AG10803 (cell line): ENCODE measurements at regions not wholly inside any gene's neighbourhood (a gene's known extent, or its start where the extent isn't known, plus 50 kb on each side); places are given as distances from the start of the nearest gene placed in this dataset.

Experiments used
- DNase-seq: peaks from one replicate; pipeline ENCODE4 v3.0.0; 2010; ENCODE audit warnings: low read depth
- H3K4me3 ChIP-seq: 2 replicates; pipeline ENCODE4 v1.5.1; 2011; ENCODE audit warnings: mild to moderate bottlenecking, low read length, control low read depth
- TF ChIP-seq, protein P1 (sequence below): conservative IDR thresholded peaks from 2 replicates; pipeline ENCODE4 v1.5.1; 2011; ENCODE audit warnings: mild to moderate bottlenecking, low read length, control low read depth, inconsistent platforms

DNA sequence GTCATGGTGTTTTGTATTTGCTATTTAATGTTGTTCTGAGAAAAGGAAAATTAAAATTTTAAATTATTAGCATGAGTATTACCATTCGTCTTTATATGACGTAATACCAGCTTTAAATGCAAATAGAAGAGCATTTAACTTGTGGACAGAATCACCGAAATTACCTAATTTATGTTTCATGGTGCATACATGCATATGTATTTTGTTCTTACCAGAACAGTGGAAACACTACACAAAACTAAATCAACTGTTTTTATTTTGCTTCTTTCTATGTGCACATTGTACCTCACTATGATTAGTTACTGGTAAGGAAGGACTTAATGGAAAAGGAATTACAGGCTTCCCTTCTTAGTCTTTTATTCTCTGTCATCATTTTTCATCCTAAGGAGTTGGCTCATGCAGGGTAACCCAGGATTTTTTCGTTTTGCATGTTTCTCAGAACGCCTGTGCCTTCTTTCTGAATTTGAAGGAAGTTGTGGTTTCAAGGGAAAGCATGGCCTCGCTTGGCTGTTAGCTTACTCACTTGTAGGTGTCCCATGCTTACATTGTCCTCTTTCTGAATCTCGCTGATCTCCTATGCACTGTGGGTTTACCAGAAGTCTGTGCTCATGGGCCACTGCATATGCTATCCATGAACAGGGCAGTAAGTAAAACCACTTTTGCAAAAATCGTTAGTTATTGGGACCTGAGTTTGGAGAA, 300.0 kb upstream of the PUDP start:
- DNase-seq = no peak
- H3K4me3 ChIP-seq = no peak overlapping the region
- TF ChIP-seq, protein P1, sequence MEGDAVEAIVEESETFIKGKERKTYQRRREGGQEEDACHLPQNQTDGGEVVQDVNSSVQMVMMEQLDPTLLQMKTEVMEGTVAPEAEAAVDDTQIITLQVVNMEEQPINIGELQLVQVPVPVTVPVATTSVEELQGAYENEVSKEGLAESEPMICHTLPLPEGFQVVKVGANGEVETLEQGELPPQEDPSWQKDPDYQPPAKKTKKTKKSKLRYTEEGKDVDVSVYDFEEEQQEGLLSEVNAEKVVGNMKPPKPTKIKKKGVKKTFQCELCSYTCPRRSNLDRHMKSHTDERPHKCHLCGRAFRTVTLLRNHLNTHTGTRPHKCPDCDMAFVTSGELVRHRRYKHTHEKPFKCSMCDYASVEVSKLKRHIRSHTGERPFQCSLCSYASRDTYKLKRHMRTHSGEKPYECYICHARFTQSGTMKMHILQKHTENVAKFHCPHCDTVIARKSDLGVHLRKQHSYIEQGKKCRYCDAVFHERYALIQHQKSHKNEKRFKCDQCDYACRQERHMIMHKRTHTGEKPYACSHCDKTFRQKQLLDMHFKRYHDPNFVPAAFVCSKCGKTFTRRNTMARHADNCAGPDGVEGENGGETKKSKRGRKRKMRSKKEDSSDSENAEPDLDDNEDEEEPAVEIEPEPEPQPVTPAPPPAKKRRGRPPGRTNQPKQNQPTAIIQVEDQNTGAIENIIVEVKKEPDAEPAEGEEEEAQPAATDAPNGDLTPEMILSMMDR = no peak

DNA sequence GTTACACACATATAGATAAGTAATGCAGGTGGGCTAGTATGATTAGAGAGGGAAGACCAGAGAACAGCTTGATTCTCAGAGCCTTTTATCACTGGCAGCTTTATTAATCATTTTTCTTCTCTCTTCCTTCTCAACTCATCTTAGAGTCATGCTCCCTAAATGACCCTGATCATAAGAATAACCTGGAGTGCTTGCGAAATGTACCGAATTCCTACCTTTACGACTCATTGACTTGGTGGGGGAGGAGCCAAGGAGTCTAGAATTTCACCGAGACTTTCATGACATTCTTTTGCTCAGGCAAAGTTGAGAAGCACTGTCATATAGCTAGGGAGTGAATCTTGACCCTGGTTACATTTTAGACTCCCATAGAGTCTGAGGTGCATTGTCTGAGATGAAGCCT, 298.9 kb upstream of the PUDP start:
- DNase-seq = no peak
- H3K4me3 ChIP-seq = no peak overlapping the region
- TF ChIP-seq, protein P1 = no peak

DNA sequence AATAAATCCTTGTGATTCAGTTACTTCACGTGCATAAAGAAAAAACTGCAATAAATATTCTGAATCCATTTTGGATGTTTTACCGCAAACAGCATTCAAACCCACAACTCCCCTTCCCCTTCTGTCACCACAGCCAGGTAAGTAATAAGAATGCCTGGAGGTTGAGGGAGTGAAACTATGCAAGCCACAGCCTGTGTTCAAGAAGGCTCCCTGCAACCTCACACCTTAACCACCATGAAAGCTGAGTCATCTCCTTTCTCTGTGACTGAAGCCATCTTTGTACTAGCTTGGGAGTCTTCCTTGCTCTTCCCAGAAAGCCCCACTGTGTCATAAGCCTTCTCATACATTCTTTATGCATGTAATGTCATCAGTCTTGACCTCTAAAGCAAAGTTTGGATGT, 297.0 kb upstream of the PUDP start:
- no peak for DNase-seq
- H3K4me3 ChIP-seq = no peak overlapping the region
- TF ChIP-seq, protein P1 = no peak

DNA sequence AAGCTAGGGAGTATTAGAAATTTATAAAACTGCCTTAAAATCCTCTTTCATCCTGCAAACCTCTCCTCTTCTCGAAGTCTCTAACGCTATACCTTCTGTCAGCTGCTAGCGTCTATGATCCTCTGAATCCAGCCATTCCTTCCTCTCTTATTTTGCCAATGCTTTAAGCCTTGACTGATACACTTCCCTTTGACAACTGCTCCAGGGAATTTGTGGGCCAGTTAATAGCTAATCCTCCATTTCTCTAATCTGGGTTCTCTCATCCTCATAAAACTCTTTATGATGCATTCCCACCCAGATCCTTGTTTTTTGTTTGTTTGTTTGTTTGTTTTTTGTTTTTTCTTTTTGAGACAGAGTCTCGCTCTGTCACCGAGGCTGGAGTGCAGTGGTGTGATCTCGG, 293.6 kb upstream of the PUDP start:
- DNase-seq = no peak
- TF ChIP-seq, protein P1 = no peak
- H3K4me3 ChIP-seq = no peak overlapping the region

DNA sequence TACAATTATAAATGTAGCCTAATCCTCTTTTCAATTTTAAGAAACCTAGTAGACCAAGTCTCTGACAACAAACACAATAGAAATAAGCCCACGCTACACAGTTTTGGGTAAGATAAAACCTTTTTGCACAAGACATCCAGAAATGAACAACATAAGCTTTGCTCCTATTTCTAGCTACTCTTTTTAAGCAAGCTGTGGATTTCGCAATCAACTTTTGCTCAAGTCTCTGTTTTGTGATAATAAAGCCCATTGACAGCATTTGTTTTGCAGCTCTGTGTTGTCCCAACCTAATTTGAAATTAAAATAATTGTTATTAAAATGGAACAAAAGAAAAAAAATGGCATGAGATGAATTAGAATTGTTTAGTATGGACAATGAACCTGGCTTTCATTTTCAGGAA, 287.9 kb upstream of the PUDP start:
- H3K4me3 ChIP-seq = no peak overlapping the region
- TF ChIP-seq, protein P1 = no peak
- peak; percentile 16 for DNase-seq

DNA sequence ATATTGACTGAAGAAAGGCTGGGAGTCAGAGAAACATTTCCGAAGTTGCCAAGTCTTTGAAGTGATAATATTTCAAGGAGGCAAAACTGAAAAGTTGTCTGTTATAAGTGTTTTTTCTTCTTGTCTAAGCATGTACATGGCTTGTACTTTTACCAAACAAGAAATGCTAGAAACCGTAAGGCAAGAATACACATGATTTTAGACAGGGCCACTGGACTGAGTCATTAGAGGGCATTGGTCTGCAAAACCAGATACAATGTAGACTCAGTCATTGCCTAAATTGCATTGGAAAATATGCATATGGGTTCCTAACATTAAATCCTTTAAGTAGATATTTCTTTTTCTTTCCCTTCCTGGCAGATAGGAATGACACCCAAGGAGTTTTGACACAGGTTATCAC, 284.9 kb upstream of the PUDP start:
- TF ChIP-seq, protein P1 = no peak
- no peak for DNase-seq
- no peak overlapping the region for H3K4me3 ChIP-seq

DNA sequence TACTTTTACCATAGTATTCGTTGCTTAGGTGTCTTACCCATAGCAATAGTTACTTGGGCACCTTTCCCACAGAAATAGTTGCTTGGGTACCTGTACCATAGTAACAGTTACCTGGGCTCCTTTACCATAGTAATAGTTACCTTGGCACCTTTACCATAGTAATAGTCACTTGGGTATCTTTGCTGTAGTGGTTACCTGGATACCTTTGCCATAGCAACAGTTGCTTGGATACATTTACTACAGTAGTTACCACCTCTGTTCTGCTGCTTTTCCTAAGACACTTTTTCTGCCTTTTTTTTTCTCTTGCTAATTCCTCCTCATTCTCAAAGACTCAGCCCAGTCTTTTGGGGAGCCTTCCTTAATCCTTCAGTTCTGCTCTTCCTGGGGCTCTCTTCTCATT, 272.8 kb upstream of the PUDP start:
- no peak overlapping the region for H3K4me3 ChIP-seq
- TF ChIP-seq, protein P1 = no peak
- DNase-seq = no peak
